ENCODE measurements at regions not wholly inside any gene's neighbourhood (a gene's known extent, or its start where the extent isn't known, plus 50 kb on each side); places are given as distances from the start of the nearest gene placed in this dataset.

DNA sequence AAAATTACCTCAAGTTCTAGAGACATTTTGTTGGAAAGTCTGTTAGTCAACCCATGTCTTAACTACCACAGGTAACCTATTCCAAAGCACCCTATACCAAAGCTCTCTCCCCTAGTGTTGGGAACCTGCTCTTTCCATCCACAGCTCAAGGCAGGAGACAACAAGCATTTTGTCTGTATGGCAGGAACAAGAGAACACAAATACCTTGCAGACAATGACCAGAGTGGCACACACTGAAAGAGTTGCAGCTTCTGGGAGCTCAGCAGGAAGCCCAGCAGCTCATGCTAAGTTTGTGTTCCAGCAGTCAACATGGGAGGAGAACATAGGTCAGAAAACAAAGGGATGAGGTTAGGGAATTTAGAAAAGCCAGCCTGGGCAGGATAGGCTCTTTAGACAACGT is 300.8 kb downstream of the HHIPL2 start:
- Histone ChIP-seq H3K79me2 (no peaks in the 10 kb centered on the region), H3K9ac (no peak overlapping the region), H3K27me3 (ENCODE audit: control insufficient read depth, insufficient read depth, low read length) (no peaks in the 10 kb centered on the region), H3K4me2 (ENCODE audit: low read length) (no peak overlapping the region), H3K9me3 (ENCODE audit: control insufficient read depth, low read length) (no peaks in the 10 kb centered on the region), H3K4me1 (no peaks in the 10 kb centered on the region), H2AFZ (no peak overlapping the region), H3K36me3 (ENCODE audit: control insufficient read depth, insufficient read depth, low read length) (no peaks in the 10 kb centered on the region), H3K4me3 (ENCODE audit: low read depth, low read length) (no peak overlapping the region), H3K27ac (no peak overlapping the region)
- TF ChIP-seq, protein P1, sequence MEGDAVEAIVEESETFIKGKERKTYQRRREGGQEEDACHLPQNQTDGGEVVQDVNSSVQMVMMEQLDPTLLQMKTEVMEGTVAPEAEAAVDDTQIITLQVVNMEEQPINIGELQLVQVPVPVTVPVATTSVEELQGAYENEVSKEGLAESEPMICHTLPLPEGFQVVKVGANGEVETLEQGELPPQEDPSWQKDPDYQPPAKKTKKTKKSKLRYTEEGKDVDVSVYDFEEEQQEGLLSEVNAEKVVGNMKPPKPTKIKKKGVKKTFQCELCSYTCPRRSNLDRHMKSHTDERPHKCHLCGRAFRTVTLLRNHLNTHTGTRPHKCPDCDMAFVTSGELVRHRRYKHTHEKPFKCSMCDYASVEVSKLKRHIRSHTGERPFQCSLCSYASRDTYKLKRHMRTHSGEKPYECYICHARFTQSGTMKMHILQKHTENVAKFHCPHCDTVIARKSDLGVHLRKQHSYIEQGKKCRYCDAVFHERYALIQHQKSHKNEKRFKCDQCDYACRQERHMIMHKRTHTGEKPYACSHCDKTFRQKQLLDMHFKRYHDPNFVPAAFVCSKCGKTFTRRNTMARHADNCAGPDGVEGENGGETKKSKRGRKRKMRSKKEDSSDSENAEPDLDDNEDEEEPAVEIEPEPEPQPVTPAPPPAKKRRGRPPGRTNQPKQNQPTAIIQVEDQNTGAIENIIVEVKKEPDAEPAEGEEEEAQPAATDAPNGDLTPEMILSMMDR (IDR thresholded peaks at IDR 0.05): no peak

GRCh38 chr1:222243902-222244301 is 304.0 kb downstream of the HHIPL2 start:
- Histone ChIP-seq H3K9ac (no peak overlapping the region), H3K27me3 (ENCODE audit: control insufficient read depth, insufficient read depth, low read length) (no peaks in the 10 kb centered on the region), H2AFZ (no peak overlapping the region), H3K9me3 (ENCODE audit: control insufficient read depth, low read length) (no peaks in the 10 kb centered on the region), H3K4me3 (ENCODE audit: low read depth, low read length) (no peak overlapping the region), H3K4me1 (no peaks in the 10 kb centered on the region), H3K79me2 (no peaks in the 10 kb centered on the region), H3K36me3 (ENCODE audit: control insufficient read depth, insufficient read depth, low read length) (no peaks in the 10 kb centered on the region), H3K4me2 (ENCODE audit: low read length) (no peak overlapping the region), H3K27ac (no peak overlapping the region)
- TF ChIP-seq, protein P1 (IDR thresholded peaks at IDR 0.05): no peak

DNA sequence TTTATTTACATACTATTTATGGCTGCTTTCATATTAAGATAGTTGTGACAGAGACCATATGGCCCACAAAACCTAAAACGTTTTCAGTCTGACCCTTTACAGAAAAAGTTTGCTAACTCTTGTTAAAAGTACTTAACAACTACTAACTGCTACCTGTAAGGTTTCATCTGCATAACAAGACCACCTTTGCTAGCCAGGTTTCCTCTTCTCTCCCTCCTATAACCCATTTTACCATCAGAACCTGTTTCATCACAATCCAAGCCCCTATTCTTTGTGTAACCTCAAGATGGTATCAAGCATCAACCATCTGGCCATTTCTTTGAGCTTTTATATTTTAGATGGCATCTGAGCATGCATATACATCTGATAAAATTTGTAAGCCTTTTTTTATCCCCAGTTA is 305.4 kb downstream of the HHIPL2 start:
- no peaks in the 10 kb centered on the region for H3K4me1 ChIP-seq
- H3K79me2 ChIP-seq: no peaks in the 10 kb centered on the region
- H3K9ac ChIP-seq: no peak overlapping the region
- no peaks in the 10 kb centered on the region for H3K9me3 ChIP-seq (ENCODE audit: control insufficient read depth, low read length)
- no peak overlapping the region for H3K4me3 ChIP-seq (ENCODE audit: low read depth, low read length)
- H3K27ac ChIP-seq: no peak overlapping the region
- H3K36me3 ChIP-seq (ENCODE audit: control insufficient read depth, insufficient read depth, low read length): no peaks in the 10 kb centered on the region
- no peaks in the 10 kb centered on the region for H3K27me3 ChIP-seq (ENCODE audit: control insufficient read depth, insufficient read depth, low read length)
- no peak overlapping the region for H3K4me2 ChIP-seq (ENCODE audit: low read length)
- no peak overlapping the region for H2AFZ ChIP-seq
- TF ChIP-seq, protein P1 (IDR thresholded peaks at IDR 0.05): no peak

DNA sequence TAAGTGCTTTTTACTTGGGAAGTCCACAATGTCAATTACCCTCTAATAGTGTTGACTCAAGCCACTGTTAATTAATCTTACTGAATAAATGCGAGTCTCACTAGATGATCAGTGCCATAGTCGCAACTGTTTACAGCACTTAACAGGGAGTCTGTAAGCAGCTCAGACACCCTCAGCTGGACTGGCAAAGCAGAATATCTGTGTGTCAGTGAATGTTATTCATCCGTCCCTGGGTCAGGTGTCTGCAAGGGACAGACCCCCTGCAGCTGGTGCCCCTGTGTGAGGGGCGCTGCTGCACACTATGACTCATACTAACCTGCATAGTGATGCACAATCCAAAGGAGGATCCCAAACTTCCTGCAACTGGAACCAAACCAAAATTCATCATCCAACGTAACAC is 306.5 kb downstream of the HHIPL2 start:
- Histone ChIP-seq H3K4me3 (ENCODE audit: low read depth, low read length) (no peak overlapping the region), H2AFZ (no peak overlapping the region), H3K9ac (no peak overlapping the region)

More for the DNA sequence above, 306.5 kb downstream of the HHIPL2 start:
- no peaks in the 10 kb centered on the region for H3K79me2 ChIP-seq
- H3K27ac ChIP-seq: no peak overlapping the region
- no peaks in the 10 kb centered on the region for H3K27me3 ChIP-seq (ENCODE audit: control insufficient read depth, insufficient read depth, low read length)
- H3K4me2 ChIP-seq (ENCODE audit: low read length): no peak overlapping the region
- TF ChIP-seq, protein P1 (IDR thresholded peaks at IDR 0.05): no peak
- H3K9me3 ChIP-seq (ENCODE audit: control insufficient read depth, low read length): no peaks in the 10 kb centered on the region
- no peaks in the 10 kb centered on the region for H3K36me3 ChIP-seq (ENCODE audit: control insufficient read depth, insufficient read depth, low read length)
- H3K4me1 ChIP-seq: no peaks in the 10 kb centered on the region
